ENCODE measurements at regions not wholly inside any gene's neighbourhood (a gene's known extent, or its start where the extent isn't known, plus 50 kb on each side); places are given as distances from the start of the nearest gene placed in this dataset.

DNA sequence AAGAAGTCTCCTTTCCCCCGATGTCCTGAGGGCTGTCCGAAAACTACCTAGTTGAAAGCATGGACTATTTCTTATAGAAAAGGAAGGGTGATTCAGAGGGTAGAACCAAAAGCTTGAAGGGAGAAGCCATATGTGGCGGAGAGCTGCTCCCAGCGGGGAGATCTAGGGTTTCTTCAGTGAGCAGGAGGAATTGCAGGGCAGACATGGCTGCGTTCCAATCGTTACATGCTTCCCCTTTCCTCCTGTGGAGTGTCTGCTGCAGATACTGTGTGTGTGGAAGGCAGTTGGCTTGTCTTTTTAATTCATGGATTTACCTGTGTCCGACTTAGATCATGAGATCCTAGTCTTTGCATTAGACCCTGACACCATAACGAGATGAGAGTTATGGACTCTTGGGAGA, 799.5 kb downstream of the QKI start:
- DNase-seq (ENCODE audit: low read depth), result no peak

DNA sequence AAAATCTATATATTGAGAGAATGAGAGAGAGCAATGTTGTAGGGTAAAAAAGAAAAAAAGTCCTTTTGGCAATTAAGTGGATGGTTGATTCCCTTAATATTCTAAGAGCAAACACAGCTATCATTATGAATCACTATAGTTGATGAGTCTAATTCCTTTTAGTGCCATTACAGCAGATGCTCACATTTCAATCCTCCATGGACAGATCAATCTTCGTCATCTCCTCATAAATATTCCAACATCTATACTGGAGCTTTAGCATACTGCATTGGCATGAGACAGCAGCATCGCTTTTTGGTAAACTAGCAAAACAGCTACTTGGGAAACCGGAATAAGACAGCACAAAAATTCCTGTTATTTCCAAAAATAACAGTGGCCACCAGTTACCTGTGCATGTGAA, 796.7 kb downstream of the QKI start:
- no peak for DNase-seq (ENCODE audit: low read depth)

GRCh38 chr6:164210783-164211182, 796.3 kb downstream of the QKI start:
- no peak for DNase-seq (ENCODE audit: low read depth)

GRCh38 chr6:164210323-164210722, 795.8 kb downstream of the QKI start:
- no peak for DNase-seq (ENCODE audit: low read depth)

GRCh38 chr6:164208371-164208770, 793.9 kb downstream of the QKI start:
- no peak for DNase-seq (ENCODE audit: low read depth)

DNA sequence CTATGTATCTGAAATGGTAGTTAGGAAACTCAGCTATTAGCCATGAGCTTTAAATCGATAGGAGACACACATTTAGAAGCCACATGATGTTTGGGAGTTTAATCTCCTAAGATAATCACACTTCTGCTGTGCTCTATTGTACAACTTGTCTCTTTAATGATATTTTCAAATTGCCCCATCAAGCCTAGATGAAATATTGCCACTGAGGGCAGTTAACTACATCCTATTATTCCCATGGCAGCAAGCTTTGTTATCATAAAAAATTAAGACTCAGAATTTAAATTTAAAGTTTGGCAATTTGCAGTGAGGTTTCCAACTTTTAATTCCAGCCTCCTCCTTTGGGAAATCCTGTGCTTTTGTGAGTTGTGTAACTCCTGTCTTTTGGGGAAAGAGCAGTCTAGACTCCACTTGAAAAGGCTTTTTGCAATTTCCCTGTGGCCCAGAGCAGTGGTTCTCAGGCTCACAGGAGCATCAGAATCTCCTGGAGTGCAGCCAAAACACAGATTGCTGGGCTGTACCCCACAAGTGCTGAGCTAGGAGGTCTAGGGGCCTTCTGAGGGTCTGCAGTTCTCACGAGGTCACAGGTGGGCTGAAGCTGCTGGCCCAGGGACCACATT, 792.4 kb downstream of the QKI start:
- DNase-seq (ENCODE audit: low read depth), result no peak

- DNase-seq (ENCODE audit: low read depth), result no peak
These were observed 785.6 kb downstream of the QKI start for GRCh38 chr6:164200071-164200470.

- DNase-seq (ENCODE audit: low read depth), result no peak
These were observed 781.4 kb downstream of the QKI start for GRCh38 chr6:164195942-164196281.

DNA sequence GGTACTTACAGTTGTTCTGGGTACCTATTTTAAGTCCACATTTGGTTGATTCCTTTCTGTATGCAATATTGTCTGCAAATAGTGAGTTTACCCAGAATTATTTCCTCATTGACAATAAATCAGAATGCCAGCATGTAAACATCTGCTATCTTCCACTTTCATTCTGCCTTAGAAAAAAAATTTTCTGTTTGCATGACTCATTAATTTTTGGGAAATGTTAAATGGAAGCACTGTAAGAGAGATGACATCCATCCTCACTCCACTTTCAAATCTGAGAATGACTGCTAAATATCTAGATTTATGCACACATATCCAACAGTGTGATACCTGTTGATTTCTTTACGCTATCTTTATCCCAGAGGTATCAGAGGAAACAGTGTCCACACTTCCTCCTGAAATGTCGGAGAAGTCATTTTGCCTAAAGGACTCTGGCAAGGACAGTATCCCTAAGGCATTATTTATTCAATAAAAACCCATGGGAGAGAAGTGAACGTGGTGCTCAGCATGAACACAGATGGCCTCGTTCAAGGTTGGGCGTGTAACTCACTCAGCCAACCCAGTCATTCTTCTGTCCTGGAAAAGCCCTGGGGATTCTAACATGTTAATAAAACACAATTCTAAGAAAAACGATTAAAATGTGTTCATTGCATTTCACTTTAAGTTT, 780.9 kb downstream of the QKI start:
- no peak for DNase-seq (ENCODE audit: low read depth)

GRCh38 chr6:164188861-164189260, 774.3 kb downstream of the QKI start:
- no peak for DNase-seq (ENCODE audit: low read depth)

DNA sequence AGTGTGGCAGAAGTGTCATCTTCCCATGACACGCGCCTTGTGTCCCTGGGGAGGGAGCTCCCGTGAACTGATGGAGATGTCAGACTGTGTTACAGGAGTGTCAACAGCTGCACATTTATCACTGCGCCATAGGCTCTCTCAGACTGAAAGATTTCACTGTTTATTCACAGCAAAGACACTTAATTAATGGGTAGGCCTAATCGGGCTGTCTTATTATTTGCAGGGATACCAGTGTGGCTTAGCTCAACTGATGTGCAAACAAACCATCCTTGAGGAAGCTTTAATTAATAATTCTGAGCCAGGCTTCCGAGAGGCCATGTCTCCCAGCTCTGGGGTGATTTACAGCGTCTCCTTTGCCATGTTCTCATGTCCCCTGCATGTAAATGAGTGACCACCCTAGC, 771.0 kb downstream of the QKI start:
- no peak for DNase-seq (ENCODE audit: low read depth)

DNA sequence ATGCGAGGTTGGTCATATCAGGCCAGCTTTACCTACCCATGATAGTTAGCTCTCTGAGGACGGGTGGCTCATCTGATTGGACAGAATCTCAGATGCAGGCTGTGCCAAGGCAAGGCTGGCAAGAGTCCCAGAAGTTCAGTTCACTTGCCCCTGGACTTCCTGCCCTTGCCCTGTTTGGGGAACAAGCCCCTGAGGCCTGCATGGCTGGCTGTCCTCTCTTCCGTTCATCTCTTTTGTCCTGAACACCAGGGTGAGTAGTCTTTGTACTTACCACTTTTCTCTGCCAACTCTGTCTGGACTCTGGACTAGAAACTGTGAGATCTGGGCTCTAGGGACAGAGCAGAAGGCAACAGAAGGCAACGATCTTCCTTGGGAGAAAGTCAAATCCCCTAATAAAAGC, 769.9 kb downstream of the QKI start:
- DNase-seq (ENCODE audit: low read depth), result no peak

GRCh38 chr6:164183556-164184123, 769.1 kb downstream of the QKI start:
- DNase-seq (ENCODE audit: low read depth), result no peak

- DNase-seq (ENCODE audit: low read depth), result no peak
These were observed 764.3 kb downstream of the QKI start for GRCh38 chr6:164178679-164179332.

DNA sequence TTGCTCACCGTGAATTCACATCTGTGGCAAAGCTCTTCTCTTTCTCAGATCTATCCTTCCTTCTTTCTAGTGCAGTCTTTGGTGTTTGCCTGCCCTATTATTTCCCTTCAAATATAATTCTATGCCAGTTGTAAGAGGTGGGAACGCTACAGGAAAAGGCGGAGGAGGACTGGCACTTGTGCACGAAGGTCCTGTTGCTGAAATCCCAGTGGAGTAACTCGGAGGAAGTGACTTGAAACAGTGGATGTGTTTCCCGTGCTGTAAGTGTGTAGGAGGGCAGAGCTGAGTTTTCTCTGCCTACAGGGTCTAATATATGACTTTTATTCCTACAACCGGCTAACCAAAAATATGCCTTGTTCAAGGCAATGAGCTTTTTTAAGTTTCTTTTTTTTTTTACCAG, 754.8 kb downstream of the QKI start:
- DNase-seq (ENCODE audit: low read depth), result no peak

DNA sequence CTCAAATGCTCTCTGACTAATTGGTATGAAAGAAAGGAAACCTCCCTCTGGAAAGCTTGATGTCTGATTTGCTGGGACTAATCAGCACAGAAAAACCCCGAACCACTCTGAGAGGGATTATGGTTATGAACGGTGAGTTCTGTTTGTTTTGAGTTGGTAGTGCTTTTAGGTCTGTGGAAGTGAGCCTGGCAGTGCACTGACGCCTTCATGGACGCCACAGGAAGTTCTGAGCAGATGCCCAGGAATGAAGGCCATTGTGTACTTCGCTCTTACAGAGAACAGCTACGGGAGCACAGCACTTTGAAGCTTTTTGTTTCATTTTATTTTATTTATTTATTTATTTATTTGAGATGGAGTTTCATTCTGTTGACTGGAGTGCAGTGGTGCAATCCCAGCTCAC, 754.1 kb downstream of the QKI start:
- DNase-seq (ENCODE audit: low read depth), result no peak

DNA sequence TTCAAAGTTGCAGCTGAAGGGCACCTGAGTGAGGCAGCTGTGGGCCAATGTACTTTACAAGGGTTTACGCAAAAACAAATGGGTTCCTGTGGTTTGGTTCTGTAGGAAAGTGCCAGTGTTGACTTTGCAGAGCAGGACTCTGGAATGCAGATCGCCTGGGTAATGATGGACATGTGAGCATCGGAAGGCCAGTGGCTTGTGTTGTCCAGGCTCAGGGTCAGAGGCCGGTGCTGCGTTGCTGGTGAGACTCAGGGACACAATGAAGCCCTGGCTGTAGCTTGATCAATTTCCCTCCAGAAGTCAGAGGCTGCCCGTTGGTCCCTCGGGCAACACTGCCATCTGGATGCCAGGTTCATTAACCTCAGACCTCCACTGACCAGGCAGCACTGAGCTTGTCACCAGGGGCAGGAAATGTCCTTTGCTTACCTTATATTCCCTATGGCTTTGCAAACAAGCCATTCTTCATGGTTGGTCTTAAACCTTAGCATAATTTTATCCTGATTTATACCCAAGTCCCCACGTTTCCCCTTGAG, 753.4 kb downstream of the QKI start:
- no peak for DNase-seq (ENCODE audit: low read depth)

- DNase-seq (ENCODE audit: low read depth), result no peak
These were observed 752.5 kb downstream of the QKI start for GRCh38 chr6:164166996-164167395.

GRCh38 chr6:164166515-164166914, 752.0 kb downstream of the QKI start:
- DNase-seq (ENCODE audit: low read depth), result no peak

- DNase-seq (ENCODE audit: low read depth), result no peak
These were observed 750.4 kb downstream of the QKI start for GRCh38 chr6:164164876-164165275.

DNA sequence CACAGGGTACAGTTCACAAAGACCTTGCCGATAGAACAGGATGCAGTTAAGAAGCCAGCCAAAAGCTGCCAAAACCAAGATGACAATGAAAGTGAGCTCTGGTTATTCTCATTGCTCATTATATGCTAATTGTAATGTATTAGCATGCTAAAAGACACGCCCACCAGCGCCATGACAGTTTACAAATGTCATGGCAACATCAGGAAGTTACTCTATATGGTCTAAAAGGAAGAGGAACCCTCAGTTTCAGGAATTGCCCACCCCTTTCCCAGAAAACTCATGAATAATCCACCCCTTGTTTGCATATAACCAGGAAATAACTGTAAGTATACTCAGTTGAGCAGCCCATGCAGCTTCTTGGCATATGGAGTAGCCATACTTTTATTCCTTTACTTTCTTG, 748.7 kb downstream of the QKI start:
- DNase-seq (ENCODE audit: low read depth), result no peak

DNA sequence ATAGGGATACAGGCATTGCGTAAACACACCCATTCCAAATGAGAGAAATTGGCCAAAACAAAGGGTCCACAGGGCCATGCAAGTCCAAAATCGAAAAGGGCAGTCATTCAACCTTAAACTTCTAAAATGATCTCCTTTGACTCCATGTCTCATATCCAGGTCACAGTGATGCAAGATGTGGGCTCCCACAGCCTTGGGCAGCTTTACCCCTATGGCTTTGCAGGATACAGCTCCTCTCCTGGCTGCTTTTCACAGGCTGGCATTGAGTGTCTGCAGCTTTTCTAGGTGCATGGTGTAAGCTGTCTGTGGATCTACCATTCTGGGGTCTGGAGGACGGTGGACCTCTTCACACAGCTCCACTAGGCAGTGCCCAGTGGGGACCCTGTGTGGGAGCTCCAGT, 744.5 kb downstream of the QKI start:
- DNase-seq (ENCODE audit: low read depth), result no peak

DNA sequence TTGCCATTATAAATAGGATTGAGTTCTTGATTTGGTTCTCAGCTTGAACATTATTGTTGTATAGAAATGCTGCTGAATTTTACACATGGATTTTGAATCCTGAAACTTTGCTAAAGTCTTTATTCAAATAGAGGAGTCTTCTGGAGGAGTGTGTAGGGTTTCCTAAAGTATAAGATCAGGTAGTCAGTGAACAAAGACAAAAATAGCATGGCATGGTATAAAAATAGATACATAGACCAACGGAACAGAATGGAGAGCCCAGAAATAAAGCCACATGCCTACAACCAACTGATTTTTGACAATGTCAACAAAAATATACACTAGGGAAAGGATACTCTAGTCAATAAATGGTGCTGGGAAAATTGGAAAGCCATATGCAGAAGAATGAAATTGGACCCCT, 740.1 kb downstream of the QKI start:
- DNase-seq (ENCODE audit: low read depth), result no peak

Measured in activated T-cell treated with anti-CD3 and anti-CD28 coated beads for 24 hours (primary cell).